B cell (primary cell): ENCODE measurements at regions not wholly inside any gene's neighbourhood (a gene's known extent, or its start where the extent isn't known, plus 50 kb on each side); places are given as distances from the start of the nearest gene placed in this dataset.
A peak's percentile ranks its signal among the peaks of the same experiment; 100 is the strongest.

Experiments used
- ATAC-seq: fragments of 200-7000 bp; cut with Tn5 transposase; one replicate; pipeline ENCODE4 v1.10.0; 2021; ENCODE audit warnings: low read depth, mild to moderate bottlenecking, moderate number of reproducible peaks, moderate library complexity
- CTCF ChIA-PET: fragments of 350-600 bp; sonication (Branson Sonifier 250); formaldehyde crosslinking; loops from one replicate; lab custom pipeline; 2021; ENCODE audit warnings: antibody characterized with exemption, inconsistent platforms; lab: Charles Lee
- POLR2A ChIA-PET: fragments of 350-600 bp; sonication (Branson Sonifier 250); formaldehyde crosslinking; loops from one replicate; lab custom pipeline; 2021; ENCODE audit warnings: antibody characterized with exemption; lab: Charles Lee
- DNase-seq: peaks from one replicate; pipeline ENCODE4 v3.0.0; 2013
- H2AFZ ChIP-seq: 2 replicates; pipeline ENCODE4 v1.6.1; 2012; ENCODE audit warnings: mild to moderate bottlenecking, low read depth, low read length; ENCODE audit not compliant: insufficient read depth, poor library complexity, severe bottlenecking
- H3K27ac ChIP-seq, 2 donors: 1 replicate in 1 of 2; 2 replicates in 1 of 2; pipeline ENCODE4 v1.5.1; 2012 to 2013; ENCODE audit warnings: low read length in 2 of 2, mild to moderate bottlenecking in 2 of 2, moderate library complexity in 1 of 2
- H3K27me3 ChIP-seq, 4 experiments: fragments of 200-600 bp in 1 of 4; sonication (generic) in 1 of 4; replicated peaks in 1 of 4; 1 replicate in 2 of 4; 2 replicates in 2 of 4; pipeline versions ENCODE4 v1.6.1 to v1.7.0; 2013 to 2016; ENCODE audit warnings: low read length in 3 of 4, mild to moderate bottlenecking in 2 of 4, mixed read lengths in 1 of 4, moderate library complexity in 1 of 4; ENCODE audit not compliant: insufficient read depth in 4 of 4, control insufficient read depth in 3 of 4; ENCODE audit errors: control extremely low read depth in 1 of 4
- H3K36me3 ChIP-seq, 2 experiments: replicated peaks in 1 of 2; 1 replicate in 1 of 2; 2 replicates in 1 of 2; pipeline versions ENCODE4 v1.6.1 to v1.7.1; 2013; ENCODE audit warnings: low read length in 1 of 2; ENCODE audit not compliant: insufficient read depth in 2 of 2, control insufficient read depth in 1 of 2; ENCODE audit errors: control extremely low read depth in 1 of 2, extremely low read depth in 1 of 2
- H3K4me1 ChIP-seq, 2 donors: fragments of 200-600 bp in 1 of 2; sonication (generic) in 1 of 2; 1 replicate in 1 of 2; 2 replicates in 1 of 2; pipeline versions ENCODE4 v1.5.1 to v1.6.1; 2013 to 2017; ENCODE audit warnings: low read length in 2 of 2; ENCODE audit not compliant: control insufficient read depth in 2 of 2, insufficient read depth in 2 of 2
- H3K4me2 ChIP-seq: replicated peaks from 2 replicates; pipeline ENCODE3; 2012; ENCODE audit warnings: mild to moderate bottlenecking, low read depth, low read length; ENCODE audit not compliant: poor library complexity, severe bottlenecking
- H3K4me3 ChIP-seq, 5 experiments: fragments of 200-600 bp in 1 of 5; sonication (generic) in 1 of 5; 1 replicate in 3 of 5; 2 replicates in 2 of 5; pipeline versions ENCODE4 v1.5.1 to v1.7.0; 2011 to 2016; ENCODE audit warnings: low read length in 4 of 5, mild to moderate bottlenecking in 4 of 5, low read depth in 2 of 5, control low read depth in 1 of 5, moderate library complexity in 1 of 5; ENCODE audit not compliant: insufficient read depth in 1 of 5; ENCODE audit errors: control extremely low read depth in 1 of 5, extremely low read depth in 1 of 5
- H3K79me2 ChIP-seq: fragments of 200-600 bp; sonication (generic); one replicate; pipeline ENCODE4 v1.6.0; 2016; ENCODE audit warnings: low read length; ENCODE audit not compliant: control insufficient read depth, insufficient read depth
- H3K9ac ChIP-seq: fragments of 200-600 bp; sonication (generic); 2 replicates; pipeline ENCODE4 v1.6.1; 2017; ENCODE audit warnings: mild to moderate bottlenecking, low read length, moderate library complexity
- H3K9me3 ChIP-seq, 3 donors: one replicate each; pipeline versions ENCODE4 v1.6.1 to v1.7.1; 2013; ENCODE audit warnings: low read length in 2 of 3; ENCODE audit not compliant: control insufficient read depth in 2 of 3, insufficient read depth in 1 of 3; ENCODE audit errors: control extremely low read depth in 1 of 3
- H4K20me1 ChIP-seq: 2 replicates; pipeline ENCODE4 v1.6.0; 2012; ENCODE audit warnings: mild to moderate bottlenecking, low read length; ENCODE audit not compliant: insufficient read depth, control insufficient read depth, poor library complexity, severe bottlenecking
- H3K27ac Mint-ChIP-seq: one replicate; pipeline ENCODE4 v1.8.0; 2021; ENCODE audit warnings: mixed read lengths
- H3K27me3 Mint-ChIP-seq: one replicate; pipeline ENCODE4 v1.8.0; 2021; ENCODE audit warnings: mixed read lengths
- H3K4me1 Mint-ChIP-seq: one replicate; pipeline ENCODE4 v1.8.0; 2021; ENCODE audit warnings: mixed read lengths
- H3K4me3 Mint-ChIP-seq: one replicate; pipeline ENCODE4 v1.8.0; 2021; ENCODE audit warnings: mixed read lengths
- H3K9me3 Mint-ChIP-seq: one replicate; pipeline ENCODE4 v1.8.0; 2022; ENCODE audit warnings: mixed read lengths; ENCODE audit not compliant: insufficient read depth
- EZH2 ChIP-seq: IDR thresholded peaks from 2 replicates; pipeline ENCODE4 v1.6.1; 2012; ENCODE audit warnings: borderline replicate concordance, low read depth, mild to moderate bottlenecking, moderate library complexity, low read length; ENCODE audit not compliant: insufficient read depth, poor library complexity, severe bottlenecking
- WGBS: methylation state at CpG from one replicate; pipeline ENCODE4 v1.1.5; 2013; ENCODE audit warnings: missing lambda C conversion rate; ENCODE audit not compliant: insufficient coverage; 5-methylcytosine and 5-hydroxymethylcytosine counted together
- intact Hi-C: fragments of 100-400 bp; cut with micrococcal nuclease; formaldehyde crosslinking; loops from one replicate; pipeline ENCODE4 v1.10.0; 2022
- TF ChIP-seq, protein P1 (sequence below): fragments of 200-600 bp; IDR thresholded peaks from one replicate; pipeline ENCODE4 v1.8.0; 2022; ENCODE audit warnings: antibody characterized with exemption, mild to moderate bottlenecking

- Histone ChIP-seq H3K4me1 (no peaks in the 10 kb centered on the region), H3K79me2 (no peaks in the 10 kb centered on the region), H3K9me3 (no peaks in the 10 kb centered on the region), H3K9ac (no peak overlapping the region), H3K4me3 (no peak overlapping the region), H3K27me3 (no peaks in the 10 kb centered on the region), H2AFZ (no peak overlapping the region), H3K27ac (no peak overlapping the region), H3K36me3 (no peaks in the 10 kb centered on the region), H4K20me1 (no peaks in the 10 kb centered on the region), H3K4me2 (no peak overlapping the region)
- no peaks in the 10 kb centered on the region for H3K4me1 Mint-ChIP-seq
- CTCF ChIA-PET: no interaction called here
- intact Hi-C loops: no loop called here
- H3K4me3 Mint-ChIP-seq: no peak overlapping the region
- POLR2A ChIA-PET: no interaction called here
- no peak overlapping the region for H3K27ac Mint-ChIP-seq
- 100% methylated on average over 1 of the region's 5 CpGs for WGBS
- no peaks in the 10 kb centered on the region for H3K9me3 Mint-ChIP-seq
- ATAC-seq (no peak), DNase-seq (no peak)
- no peaks in the 10 kb centered on the region for H3K27me3 Mint-ChIP-seq
- TF ChIP-seq, protein P1, sequence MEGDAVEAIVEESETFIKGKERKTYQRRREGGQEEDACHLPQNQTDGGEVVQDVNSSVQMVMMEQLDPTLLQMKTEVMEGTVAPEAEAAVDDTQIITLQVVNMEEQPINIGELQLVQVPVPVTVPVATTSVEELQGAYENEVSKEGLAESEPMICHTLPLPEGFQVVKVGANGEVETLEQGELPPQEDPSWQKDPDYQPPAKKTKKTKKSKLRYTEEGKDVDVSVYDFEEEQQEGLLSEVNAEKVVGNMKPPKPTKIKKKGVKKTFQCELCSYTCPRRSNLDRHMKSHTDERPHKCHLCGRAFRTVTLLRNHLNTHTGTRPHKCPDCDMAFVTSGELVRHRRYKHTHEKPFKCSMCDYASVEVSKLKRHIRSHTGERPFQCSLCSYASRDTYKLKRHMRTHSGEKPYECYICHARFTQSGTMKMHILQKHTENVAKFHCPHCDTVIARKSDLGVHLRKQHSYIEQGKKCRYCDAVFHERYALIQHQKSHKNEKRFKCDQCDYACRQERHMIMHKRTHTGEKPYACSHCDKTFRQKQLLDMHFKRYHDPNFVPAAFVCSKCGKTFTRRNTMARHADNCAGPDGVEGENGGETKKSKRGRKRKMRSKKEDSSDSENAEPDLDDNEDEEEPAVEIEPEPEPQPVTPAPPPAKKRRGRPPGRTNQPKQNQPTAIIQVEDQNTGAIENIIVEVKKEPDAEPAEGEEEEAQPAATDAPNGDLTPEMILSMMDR: no peak
- TF ChIP-seq EZH2: no peak
Measured at GRCh38 chr16:27689711-27690110, 139.8 kb downstream of the KATNIP start.

GRCh38 chr16:27690608-27691007 is 140.7 kb downstream of the KATNIP start:
- no peaks in the 10 kb centered on the region for H4K20me1 ChIP-seq
- TF ChIP-seq, protein P1: peak; percentile 12
- no peak for TF ChIP-seq EZH2
- ATAC-seq: no peak
- H3K4me3 ChIP-seq: no peak overlapping the region
- H3K27ac Mint-ChIP-seq: no peak overlapping the region
- 39% methylated on average over 3 of the region's 3 CpGs for WGBS
- ChIA-PET CTCF (interaction anchor here (0.7 kb wide), 1 partner anchor 512 kb away, joined by 3 read pairs; no protein-coding TSS in a partner anchor), POLR2A (no interaction called here)
- DNase-seq: no peak
- H3K9me3 Mint-ChIP-seq: no peaks in the 10 kb centered on the region
- no peaks in the 10 kb centered on the region for H3K4me1 ChIP-seq
- no peak overlapping the region for H2AFZ ChIP-seq
- intact Hi-C loops: no loop called here
- H3K9me3 ChIP-seq: no peaks in the 10 kb centered on the region
- H3K4me3 Mint-ChIP-seq: no peak overlapping the region
- H3K4me1 Mint-ChIP-seq: no peaks in the 10 kb centered on the region
- H3K36me3 ChIP-seq: no peaks in the 10 kb centered on the region
- no peak overlapping the region for H3K27ac ChIP-seq
- H3K4me2 ChIP-seq: no peak overlapping the region
- H3K9ac ChIP-seq: no peak overlapping the region
- H3K79me2 ChIP-seq: no peaks in the 10 kb centered on the region
- no peaks in the 10 kb centered on the region for H3K27me3 Mint-ChIP-seq
- no peaks in the 10 kb centered on the region for H3K27me3 ChIP-seq
